CD4-positive, alpha-beta T cell treated with Interleukin-12 subunit alpha and Interleukin-12 subunit beta, for 1 hour (primary cell): ENCODE measurements at regions not wholly inside any gene's neighbourhood (a gene's known extent, or its start where the extent isn't known, plus 50 kb on each side); places are given as distances from the start of the nearest gene placed in this dataset.
"Not testable (repeated sequence)": the region's sequence is repeated elsewhere in the genome, so short reads cannot be mapped to it uniquely, and the experiment has no call there.

ENCODE experiments used
- DNase-seq: peaks from one replicate; pipeline ENCODE4 v3.0.0-alpha.2; 2020

- DNase-seq, result no peak
These were observed 62.7 kb upstream of the VIPR2 start for GRCh38 chr7:159207393-159207792.

- DNase-seq, result no peak
These were observed 61.2 kb upstream of the VIPR2 start for GRCh38 chr7:159205833-159206232.

GRCh38 chr7:159204664-159205063 is 60.0 kb upstream of the VIPR2 start:
- DNase-seq, result no peak

- DNase-seq, result not testable (repeated sequence)
These were observed 58.6 kb upstream of the VIPR2 start for GRCh38 chr7:159203253-159203652.

- no peak for DNase-seq
These were observed 57.2 kb upstream of the VIPR2 start for GRCh38 chr7:159201722-159202330.

- no peak for DNase-seq
These were observed 55.8 kb upstream of the VIPR2 start for GRCh38 chr7:159200421-159200820.

GRCh38 chr7:159198016-159198724 is 53.5 kb upstream of the VIPR2 start:
- peak; percentile 31 for DNase-seq

GRCh38 chr7:159197066-159197975 is 52.7 kb upstream of the VIPR2 start:
- DNase-seq, result peak; percentile 49

- no peak for DNase-seq
These were observed 51.9 kb upstream of the VIPR2 start for GRCh38 chr7:159196584-159196983.

- peak; percentile 54 for DNase-seq
These were observed 51.3 kb upstream of the VIPR2 start for GRCh38 chr7:159195946-159196345.
